DND-41 (cell line): ENCODE measurements at regions not wholly inside any gene's neighbourhood (a gene's known extent, or its start where the extent isn't known, plus 50 kb on each side); places are given as distances from the start of the nearest gene placed in this dataset.
A peak's percentile ranks its signal among the peaks of the same experiment; 100 is the strongest.

Experiments used
- ATAC-seq: fragments of 200-7000 bp; cut with Tn5 transposase; 3 replicates; pipeline ENCODE4 v1.9.1; 2021; ENCODE audit warnings: low read depth; ENCODE audit not compliant: insufficient read depth
- DNase-seq: peaks from one replicate; pipeline ENCODE4 v3.0.0-alpha.2; 2020
- H2AFZ ChIP-seq: 2 replicates; pipeline ENCODE4 v1.6.0; 2012; ENCODE audit warnings: low read depth, low read length
- H3K27ac ChIP-seq: 2 replicates; pipeline ENCODE4 v1.5.1; 2012; ENCODE audit warnings: low read length, inconsistent platforms
- H3K27me3 ChIP-seq: fragments of 200-600 bp; sonication (generic); 2 replicates; pipeline ENCODE4 v1.6.0; 2012; ENCODE audit warnings: low read length, mild to moderate bottlenecking, inconsistent platforms; ENCODE audit not compliant: insufficient read depth, poor library complexity
- H3K36me3 ChIP-seq: 2 replicates; pipeline ENCODE4 v1.5.1; 2012; ENCODE audit warnings: low read length, inconsistent platforms; ENCODE audit not compliant: insufficient read depth
- H3K4me1 ChIP-seq: 2 replicates; pipeline ENCODE4 v1.5.1; 2012; ENCODE audit warnings: mild to moderate bottlenecking, low read length; ENCODE audit not compliant: insufficient read depth
- H3K4me2 ChIP-seq: 2 replicates; pipeline ENCODE4 v1.6.0; 2012; ENCODE audit warnings: mild to moderate bottlenecking, moderate library complexity, low read length, inconsistent platforms; ENCODE audit not compliant: insufficient read depth
- H3K4me3 ChIP-seq, 2 experiments: fragments of 200-600 bp in 1 of 2; shearing (Covaris generic) in 1 of 2; 2 replicates each; pipeline ENCODE4 v1.5.1; 2012 to 2016; ENCODE audit warnings: inconsistent platforms in 2 of 2, low read length in 2 of 2, mild to moderate bottlenecking in 2 of 2, low read depth in 1 of 2, moderate library complexity in 1 of 2
- H3K79me2 ChIP-seq: 2 replicates; pipeline ENCODE4 v1.6.0; 2012; ENCODE audit warnings: low read length, inconsistent platforms; ENCODE audit not compliant: insufficient read depth
- H3K9ac ChIP-seq: 2 replicates; pipeline ENCODE4 v1.6.0; 2012; ENCODE audit warnings: low read depth, mild to moderate bottlenecking, inconsistent platforms, low read length, moderate library complexity
- H3K9me3 ChIP-seq: 2 replicates; pipeline ENCODE4 v1.5.1; 2012; ENCODE audit warnings: low read length, moderate library complexity, mild to moderate bottlenecking, inconsistent platforms; ENCODE audit not compliant: insufficient read depth, severe bottlenecking
- H4K20me1 ChIP-seq: 2 replicates; pipeline ENCODE4 v1.6.0; 2012; ENCODE audit warnings: low read length; ENCODE audit not compliant: insufficient read depth
- EZH2 ChIP-seq: IDR thresholded peaks from 3 replicates; pipeline ENCODE4 v1.6.1; 2012; ENCODE audit warnings: borderline replicate concordance, low read depth, mild to moderate bottlenecking, moderate library complexity, low read length, inconsistent platforms; ENCODE audit not compliant: severe bottlenecking
- TF ChIP-seq, protein P1 (sequence below): IDR thresholded peaks from 2 replicates; pipeline ENCODE4 v1.5.1; 2012; ENCODE audit warnings: borderline replicate concordance, low read length, moderate library complexity, mild to moderate bottlenecking; ENCODE audit not compliant: poor library complexity, severe bottlenecking; ENCODE audit errors: extremely low read depth

DNA sequence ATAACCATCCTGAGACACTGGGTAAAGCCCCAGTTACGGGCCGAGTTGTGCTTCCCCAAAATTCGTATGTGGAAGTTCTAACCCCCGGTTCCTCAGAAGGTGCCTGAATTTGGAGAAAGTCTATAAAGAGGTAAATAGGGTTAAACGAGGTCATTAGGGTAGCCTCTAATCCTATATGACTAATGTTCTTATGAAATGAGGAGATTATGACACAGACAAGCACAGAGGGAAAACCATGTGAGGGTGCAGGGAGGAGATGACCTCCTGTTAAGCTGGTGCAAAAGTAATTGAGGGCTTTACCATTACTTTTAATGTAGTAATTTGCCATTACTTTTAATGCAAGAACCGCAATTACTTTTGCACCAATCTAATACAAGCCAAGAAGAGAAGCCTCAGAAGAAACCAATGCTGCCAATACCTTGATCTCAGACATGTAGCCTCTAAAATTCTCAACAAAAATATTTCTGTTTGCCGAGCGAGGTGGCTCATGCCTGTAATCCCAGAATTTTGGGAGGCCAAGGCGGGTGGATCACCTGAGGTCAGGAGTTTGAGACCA lies 260.8 kb downstream of the GPATCH2 start:
- Histone ChIP-seq H3K27me3 (no peaks in the 10 kb centered on the region), H2AFZ (no peak overlapping the region), H3K9me3 (peaks cover 20% of the 10 kb centered on the region), H4K20me1 (no peaks in the 10 kb centered on the region), H3K9ac (no peak overlapping the region), H3K79me2 (no peaks in the 10 kb centered on the region), H3K36me3 (no peaks in the 10 kb centered on the region), H3K27ac (no peak overlapping the region), H3K4me2 (peak overlapping the region; percentile 43), H3K4me3 (no peak overlapping the region), H3K4me1 (peaks cover 14% of the 10 kb centered on the region)
- no peak for TF ChIP-seq EZH2
- TF ChIP-seq, protein P1, sequence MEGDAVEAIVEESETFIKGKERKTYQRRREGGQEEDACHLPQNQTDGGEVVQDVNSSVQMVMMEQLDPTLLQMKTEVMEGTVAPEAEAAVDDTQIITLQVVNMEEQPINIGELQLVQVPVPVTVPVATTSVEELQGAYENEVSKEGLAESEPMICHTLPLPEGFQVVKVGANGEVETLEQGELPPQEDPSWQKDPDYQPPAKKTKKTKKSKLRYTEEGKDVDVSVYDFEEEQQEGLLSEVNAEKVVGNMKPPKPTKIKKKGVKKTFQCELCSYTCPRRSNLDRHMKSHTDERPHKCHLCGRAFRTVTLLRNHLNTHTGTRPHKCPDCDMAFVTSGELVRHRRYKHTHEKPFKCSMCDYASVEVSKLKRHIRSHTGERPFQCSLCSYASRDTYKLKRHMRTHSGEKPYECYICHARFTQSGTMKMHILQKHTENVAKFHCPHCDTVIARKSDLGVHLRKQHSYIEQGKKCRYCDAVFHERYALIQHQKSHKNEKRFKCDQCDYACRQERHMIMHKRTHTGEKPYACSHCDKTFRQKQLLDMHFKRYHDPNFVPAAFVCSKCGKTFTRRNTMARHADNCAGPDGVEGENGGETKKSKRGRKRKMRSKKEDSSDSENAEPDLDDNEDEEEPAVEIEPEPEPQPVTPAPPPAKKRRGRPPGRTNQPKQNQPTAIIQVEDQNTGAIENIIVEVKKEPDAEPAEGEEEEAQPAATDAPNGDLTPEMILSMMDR = no peak
- ATAC-seq = no peak
- no peak for DNase-seq

DNA sequence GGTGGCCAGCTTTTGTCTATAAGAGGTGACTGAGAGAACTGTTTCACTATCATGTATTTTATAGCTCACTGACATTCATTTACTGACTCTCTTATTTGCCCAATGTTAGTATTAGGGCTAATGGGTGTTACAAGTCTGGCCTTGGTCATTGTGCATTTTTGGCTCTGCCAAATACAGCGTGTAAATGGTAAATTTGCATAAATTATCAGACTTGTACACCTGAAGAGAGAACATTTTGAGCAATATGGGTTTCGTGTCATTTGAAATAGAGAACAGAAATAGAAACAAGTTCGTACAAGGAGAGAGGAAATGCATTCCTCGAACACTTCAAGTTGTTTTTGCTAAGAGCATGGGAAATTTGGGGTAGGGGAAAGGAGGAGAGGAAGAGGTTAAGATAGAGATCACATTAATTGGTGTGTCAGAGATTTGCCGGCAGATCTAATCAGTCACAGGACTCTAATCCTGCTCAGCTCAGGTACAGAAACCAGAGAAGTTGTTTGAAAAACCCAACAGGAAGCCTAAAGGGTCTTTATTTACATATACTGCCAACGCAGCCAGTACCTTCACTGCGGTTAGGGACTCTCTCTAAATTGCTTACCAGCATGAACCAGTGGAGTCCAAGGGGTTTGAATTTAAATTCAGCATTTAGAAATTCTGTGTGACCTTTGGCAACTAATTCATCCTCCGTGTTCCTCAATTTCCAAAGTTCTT lies 261.5 kb downstream of the GPATCH2 start:
- no peaks in the 10 kb centered on the region for H4K20me1 ChIP-seq
- TF ChIP-seq, protein P1 = no peak
- TF ChIP-seq EZH2 = no peak
- H3K4me2 ChIP-seq = peak overlapping the region; percentile 43
- H3K9me3 ChIP-seq = peaks cover 17% of the 10 kb centered on the region
- no peaks in the 10 kb centered on the region for H3K27me3 ChIP-seq
- ATAC-seq (peak; percentile 94), DNase-seq (peak; percentile 25)
- H3K4me3 ChIP-seq = no peak overlapping the region
- H3K36me3 ChIP-seq = no peaks in the 10 kb centered on the region
- H3K9ac ChIP-seq = no peak overlapping the region
- no peak overlapping the region for H2AFZ ChIP-seq
- no peaks in the 10 kb centered on the region for H3K79me2 ChIP-seq
- H3K27ac ChIP-seq = 0 out of 2 replicates have a peak overlapping the region, but pooled peaks have one; percentile 9
- H3K4me1 ChIP-seq = peaks cover 14% of the 10 kb centered on the region

DNA sequence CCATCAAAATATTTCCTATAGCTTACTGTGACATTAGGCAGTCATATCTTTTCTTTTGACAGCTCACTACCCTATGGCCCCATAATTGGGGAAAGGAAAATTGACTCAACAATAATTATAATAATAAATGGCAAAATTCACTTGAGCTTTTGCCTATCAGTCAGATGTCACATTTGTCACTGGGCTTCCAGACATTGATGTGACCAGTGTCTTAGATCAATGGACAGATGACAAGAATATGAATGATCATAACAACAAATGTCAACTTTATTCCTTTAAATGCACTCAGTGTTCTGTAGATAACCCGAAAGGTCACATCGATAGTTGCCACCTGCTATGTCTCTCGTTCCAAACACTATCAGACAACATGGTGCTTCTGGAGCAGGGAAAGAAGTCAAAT lies 266.7 kb downstream of the GPATCH2 start:
- no peaks in the 10 kb centered on the region for H3K9me3 ChIP-seq
- H3K27me3 ChIP-seq = no peaks in the 10 kb centered on the region
- TF ChIP-seq, protein P1 = no peak
- TF ChIP-seq EZH2 = no peak
- no peak overlapping the region for H3K4me3 ChIP-seq
- DNase-seq (no peak), ATAC-seq (no peak)
- no peak overlapping the region for H3K27ac ChIP-seq
- H4K20me1 ChIP-seq = no peaks in the 10 kb centered on the region
- peaks cover 4% of the 10 kb centered on the region; the same call in 1 of the 2 replicates for H3K4me1 ChIP-seq
- H3K9ac ChIP-seq = no peak overlapping the region
- H2AFZ ChIP-seq = no peak overlapping the region
- no peak overlapping the region for H3K4me2 ChIP-seq
- no peaks in the 10 kb centered on the region for H3K36me3 ChIP-seq
- no peaks in the 10 kb centered on the region for H3K79me2 ChIP-seq
